ENCODE measurements at regions not wholly inside any gene's neighbourhood (a gene's known extent, or its start where the extent isn't known, plus 50 kb on each side); places are given as distances from the start of the nearest gene placed in this dataset.

DNA sequence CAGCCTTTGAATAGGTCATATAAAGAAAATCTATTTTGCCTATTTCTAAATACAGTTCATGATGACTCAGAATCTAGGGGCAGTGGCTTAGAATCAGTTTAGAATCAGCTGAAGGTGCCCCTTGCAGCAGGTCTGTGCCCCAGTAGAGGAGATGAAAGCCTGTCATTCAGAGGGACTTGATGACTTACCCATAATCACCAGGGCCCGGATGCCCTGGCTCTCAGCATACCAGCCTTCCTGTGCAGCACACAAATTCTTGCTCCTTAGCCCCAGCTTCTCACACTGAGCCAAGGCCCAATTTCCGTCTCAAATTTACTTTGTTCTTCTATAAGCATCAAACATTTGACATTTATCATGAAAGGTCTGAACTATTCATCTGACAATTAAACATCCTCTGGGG lies 83.2 kb upstream of the EOMES start:
- ATAC-seq (no peak), FAIRE-seq (no peak), DNase-seq (ENCODE audit: low spot score) (no peak)
- no peaks in the 10 kb centered on the region for H3K9me3 ChIP-seq (ENCODE audit: low read length)
- H3K4me1 ChIP-seq (ENCODE audit: insufficient read depth, low read length), result no peaks in the 10 kb centered on the region
- no peaks in the 10 kb centered on the region for H4K20me1 ChIP-seq (ENCODE audit: insufficient read depth, low read length)
- no peaks in the 10 kb centered on the region for H3K79me2 ChIP-seq (ENCODE audit: insufficient read depth, low read length)
- intact Hi-C loops (cut with micrococcal nuclease; ENCODE audit: unreplicated experiment) (no loop called here), in situ Hi-C loops (cut with HindIII; ENCODE audit: extremely low pct_ligation_motif_present, low pct_unique_long_range_greater_than_20kb) (no loop called here)
- no peaks in the 10 kb centered on the region for H3K27me3 ChIP-seq (ENCODE audit: control insufficient read depth in 1 of 2, insufficient read depth in 2 of 2, low read length in 2 of 2)
- ChIA-PET POLR2A (no interaction called here), CTCF (ENCODE audit: low intra/inter-chr PET ratio, low total read pairs) (no interaction called here)
- no peaks in the 10 kb centered on the region for H3K36me3 ChIP-seq (replicated peaks in 1 of 2; ENCODE audit: control insufficient read depth in 1 of 2, insufficient read depth in 2 of 2, low read length in 2 of 2)
- no peak overlapping the region for H3K4me3 ChIP-seq (replicated peaks in 1 of 3; ENCODE audit: insufficient read depth in 1 of 3, low read depth in 2 of 3, low read length in 3 of 3)
- H3K4me2 ChIP-seq (ENCODE audit: low read depth, low read length), result no peak overlapping the region
- no peak overlapping the region for H3K9ac ChIP-seq (ENCODE audit: insufficient read depth, low read depth, low read length)
- BruUV-seq (replicated peaks), result no TSS peak
- H2AFZ ChIP-seq (ENCODE audit: low read length), result no peak overlapping the region
- whole genome bisulfite sequencing (ENCODE audit: low lambda C conversion rate), result 7% methylated on average over 1 of the region's 2 CpGs
- no peak overlapping the region for H3K27ac ChIP-seq (ENCODE audit: extremely low read length, insufficient read depth, low read length)
- TF ChIP-seq, protein P1, sequence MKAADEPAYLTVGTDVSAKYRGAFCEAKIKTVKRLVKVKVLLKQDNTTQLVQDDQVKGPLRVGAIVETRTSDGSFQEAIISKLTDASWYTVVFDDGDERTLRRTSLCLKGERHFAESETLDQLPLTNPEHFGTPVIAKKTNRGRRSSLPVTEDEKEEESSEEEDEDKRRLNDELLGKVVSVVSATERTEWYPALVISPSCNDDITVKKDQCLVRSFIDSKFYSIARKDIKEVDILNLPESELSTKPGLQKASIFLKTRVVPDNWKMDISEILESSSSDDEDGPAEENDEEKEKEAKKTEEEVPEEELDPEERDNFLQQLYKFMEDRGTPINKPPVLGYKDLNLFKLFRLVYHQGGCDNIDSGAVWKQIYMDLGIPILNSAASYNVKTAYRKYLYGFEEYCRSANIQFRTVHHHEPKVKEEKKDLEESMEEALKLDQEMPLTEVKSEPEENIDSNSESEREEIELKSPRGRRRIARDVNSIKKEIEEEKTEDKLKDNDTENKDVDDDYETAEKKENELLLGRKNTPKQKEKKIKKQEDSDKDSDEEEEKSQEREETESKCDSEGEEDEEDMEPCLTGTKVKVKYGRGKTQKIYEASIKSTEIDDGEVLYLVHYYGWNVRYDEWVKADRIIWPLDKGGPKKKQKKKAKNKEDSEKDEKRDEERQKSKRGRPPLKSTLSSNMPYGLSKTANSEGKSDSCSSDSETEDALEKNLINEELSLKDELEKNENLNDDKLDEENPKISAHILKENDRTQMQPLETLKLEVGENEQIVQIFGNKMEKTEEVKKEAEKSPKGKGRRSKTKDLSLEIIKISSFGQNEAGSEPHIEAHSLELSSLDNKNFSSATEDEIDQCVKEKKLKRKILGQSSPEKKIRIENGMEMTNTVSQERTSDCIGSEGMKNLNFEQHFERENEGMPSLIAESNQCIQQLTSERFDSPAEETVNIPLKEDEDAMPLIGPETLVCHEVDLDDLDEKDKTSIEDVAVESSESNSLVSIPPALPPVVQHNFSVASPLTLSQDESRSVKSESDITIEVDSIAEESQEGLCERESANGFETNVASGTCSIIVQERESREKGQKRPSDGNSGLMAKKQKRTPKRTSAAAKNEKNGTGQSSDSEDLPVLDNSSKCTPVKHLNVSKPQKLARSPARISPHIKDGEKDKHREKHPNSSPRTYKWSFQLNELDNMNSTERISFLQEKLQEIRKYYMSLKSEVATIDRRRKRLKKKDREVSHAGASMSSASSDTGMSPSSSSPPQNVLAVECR (CRISPR knock-in tag; IDR thresholded peaks at IDR 0.05; ENCODE audit: borderline replicate concordance), result no peak
- TF ChIP-seq, protein P2, sequence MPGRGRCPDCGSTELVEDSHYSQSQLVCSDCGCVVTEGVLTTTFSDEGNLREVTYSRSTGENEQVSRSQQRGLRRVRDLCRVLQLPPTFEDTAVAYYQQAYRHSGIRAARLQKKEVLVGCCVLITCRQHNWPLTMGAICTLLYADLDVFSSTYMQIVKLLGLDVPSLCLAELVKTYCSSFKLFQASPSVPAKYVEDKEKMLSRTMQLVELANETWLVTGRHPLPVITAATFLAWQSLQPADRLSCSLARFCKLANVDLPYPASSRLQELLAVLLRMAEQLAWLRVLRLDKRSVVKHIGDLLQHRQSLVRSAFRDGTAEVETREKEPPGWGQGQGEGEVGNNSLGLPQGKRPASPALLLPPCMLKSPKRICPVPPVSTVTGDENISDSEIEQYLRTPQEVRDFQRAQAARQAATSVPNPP (CRISPR knock-in tag; IDR thresholded peaks at IDR 0.05), result no peak
- TF ChIP-seq TRIM24 (CRISPR knock-in tag; IDR thresholded peaks at IDR 0.05), result no peak
- no peak for TF ChIP-seq RARA (CRISPR knock-in tag; IDR thresholded peaks at IDR 0.05)
- no peak for TF ChIP-seq KLF13 (CRISPR knock-in tag; IDR thresholded peaks at IDR 0.05)
- TF ChIP-seq ZNF34 (CRISPR knock-in tag; IDR thresholded peaks at IDR 0.05; ENCODE audit: borderline replicate concordance), result no peak
- TF ChIP-seq, protein P3, sequence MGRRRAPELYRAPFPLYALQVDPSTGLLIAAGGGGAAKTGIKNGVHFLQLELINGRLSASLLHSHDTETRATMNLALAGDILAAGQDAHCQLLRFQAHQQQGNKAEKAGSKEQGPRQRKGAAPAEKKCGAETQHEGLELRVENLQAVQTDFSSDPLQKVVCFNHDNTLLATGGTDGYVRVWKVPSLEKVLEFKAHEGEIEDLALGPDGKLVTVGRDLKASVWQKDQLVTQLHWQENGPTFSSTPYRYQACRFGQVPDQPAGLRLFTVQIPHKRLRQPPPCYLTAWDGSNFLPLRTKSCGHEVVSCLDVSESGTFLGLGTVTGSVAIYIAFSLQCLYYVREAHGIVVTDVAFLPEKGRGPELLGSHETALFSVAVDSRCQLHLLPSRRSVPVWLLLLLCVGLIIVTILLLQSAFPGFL (CRISPR knock-in tag; IDR thresholded peaks at IDR 0.05), result no peak
- TF ChIP-seq, protein P4, sequence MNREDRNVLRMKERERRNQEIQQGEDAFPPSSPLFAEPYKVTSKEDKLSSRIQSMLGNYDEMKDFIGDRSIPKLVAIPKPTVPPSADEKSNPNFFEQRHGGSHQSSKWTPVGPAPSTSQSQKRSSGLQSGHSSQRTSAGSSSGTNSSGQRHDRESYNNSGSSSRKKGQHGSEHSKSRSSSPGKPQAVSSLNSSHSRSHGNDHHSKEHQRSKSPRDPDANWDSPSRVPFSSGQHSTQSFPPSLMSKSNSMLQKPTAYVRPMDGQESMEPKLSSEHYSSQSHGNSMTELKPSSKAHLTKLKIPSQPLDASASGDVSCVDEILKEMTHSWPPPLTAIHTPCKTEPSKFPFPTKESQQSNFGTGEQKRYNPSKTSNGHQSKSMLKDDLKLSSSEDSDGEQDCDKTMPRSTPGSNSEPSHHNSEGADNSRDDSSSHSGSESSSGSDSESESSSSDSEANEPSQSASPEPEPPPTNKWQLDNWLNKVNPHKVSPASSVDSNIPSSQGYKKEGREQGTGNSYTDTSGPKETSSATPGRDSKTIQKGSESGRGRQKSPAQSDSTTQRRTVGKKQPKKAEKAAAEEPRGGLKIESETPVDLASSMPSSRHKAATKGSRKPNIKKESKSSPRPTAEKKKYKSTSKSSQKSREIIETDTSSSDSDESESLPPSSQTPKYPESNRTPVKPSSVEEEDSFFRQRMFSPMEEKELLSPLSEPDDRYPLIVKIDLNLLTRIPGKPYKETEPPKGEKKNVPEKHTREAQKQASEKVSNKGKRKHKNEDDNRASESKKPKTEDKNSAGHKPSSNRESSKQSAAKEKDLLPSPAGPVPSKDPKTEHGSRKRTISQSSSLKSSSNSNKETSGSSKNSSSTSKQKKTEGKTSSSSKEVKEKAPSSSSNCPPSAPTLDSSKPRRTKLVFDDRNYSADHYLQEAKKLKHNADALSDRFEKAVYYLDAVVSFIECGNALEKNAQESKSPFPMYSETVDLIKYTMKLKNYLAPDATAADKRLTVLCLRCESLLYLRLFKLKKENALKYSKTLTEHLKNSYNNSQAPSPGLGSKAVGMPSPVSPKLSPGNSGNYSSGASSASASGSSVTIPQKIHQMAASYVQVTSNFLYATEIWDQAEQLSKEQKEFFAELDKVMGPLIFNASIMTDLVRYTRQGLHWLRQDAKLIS (CRISPR knock-in tag; IDR thresholded peaks at IDR 0.05), result no peak
- TF ChIP-seq PHB2 (IDR thresholded peaks at IDR 0.05; ENCODE audit: partially characterized antibody), result no peak
- TF ChIP-seq MED13 (CRISPR knock-in tag; IDR thresholded peaks at IDR 0.05), result no peak
- TF ChIP-seq ZNF790 (CRISPR knock-in tag; IDR thresholded peaks at IDR 0.05; ENCODE audit: borderline replicate concordance), result no peak
- TF ChIP-seq HCFC1 (IDR thresholded peaks at IDR 0.05; ENCODE audit: low read depth, low read length), result no peak
- no peak for TF ChIP-seq ZNF670 (CRISPR knock-in tag; IDR thresholded peaks at IDR 0.05; ENCODE audit: borderline replicate concordance)
- TF ChIP-seq, protein P5, sequence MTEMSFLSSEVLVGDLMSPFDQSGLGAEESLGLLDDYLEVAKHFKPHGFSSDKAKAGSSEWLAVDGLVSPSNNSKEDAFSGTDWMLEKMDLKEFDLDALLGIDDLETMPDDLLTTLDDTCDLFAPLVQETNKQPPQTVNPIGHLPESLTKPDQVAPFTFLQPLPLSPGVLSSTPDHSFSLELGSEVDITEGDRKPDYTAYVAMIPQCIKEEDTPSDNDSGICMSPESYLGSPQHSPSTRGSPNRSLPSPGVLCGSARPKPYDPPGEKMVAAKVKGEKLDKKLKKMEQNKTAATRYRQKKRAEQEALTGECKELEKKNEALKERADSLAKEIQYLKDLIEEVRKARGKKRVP (CRISPR knock-in tag; IDR thresholded peaks at IDR 0.05), result no peak
- no peak for TF ChIP-seq GLI4 (CRISPR knock-in tag; IDR thresholded peaks at IDR 0.05; ENCODE audit: borderline replicate concordance)

Measured in HepG2 (cell line).